Peyer's patch (tissue), 4 donors: ENCODE measurements at regions not wholly inside any gene's neighbourhood (a gene's known extent, or its start where the extent isn't known, plus 50 kb on each side); places are given as distances from the start of the nearest gene placed in this dataset.

Source experiments
- POLR2A ChIP-seq, 2 donors: fragments of 450-650 bp; IDR thresholded peaks; one replicate each; pipeline ENCODE4 v1.5.1; 2017; ENCODE audit warnings: antibody characterized with exemption in 2 of 2, mild to moderate bottlenecking in 2 of 2, moderate library complexity in 2 of 2
- TF ChIP-seq, protein P1 (sequence below), 6 experiments: fragments of 450-650 bp in 4 of 6; fragments of 200-600 bp in 2 of 6; sonication (generic) in 1 of 6; IDR thresholded peaks; one replicate each; pipeline ENCODE4 v1.5.1; 2017 to 2019; ENCODE audit warnings: antibody characterized with exemption in 6 of 6, mild to moderate bottlenecking in 3 of 6, moderate library complexity in 1 of 6

DNA sequence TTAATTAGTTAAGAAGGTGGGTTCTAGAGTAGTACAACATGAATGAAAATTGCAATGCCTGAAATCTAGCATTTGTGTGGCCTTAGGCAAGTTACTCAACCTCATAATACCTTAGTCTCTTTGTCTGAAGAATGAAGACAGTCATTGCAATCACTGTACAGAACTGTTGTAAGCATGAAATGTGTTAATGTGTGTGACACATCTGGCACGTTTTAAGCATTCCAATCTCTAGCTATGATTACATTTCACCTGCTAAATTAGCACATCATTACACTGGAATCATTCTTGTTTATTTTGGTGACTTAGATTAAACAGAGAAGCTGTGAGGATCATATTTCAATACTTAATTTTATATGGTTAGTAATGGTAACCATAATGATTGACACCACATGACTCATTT lies 629.7 kb upstream of the KIF2B start:
- TF ChIP-seq, protein P1, sequence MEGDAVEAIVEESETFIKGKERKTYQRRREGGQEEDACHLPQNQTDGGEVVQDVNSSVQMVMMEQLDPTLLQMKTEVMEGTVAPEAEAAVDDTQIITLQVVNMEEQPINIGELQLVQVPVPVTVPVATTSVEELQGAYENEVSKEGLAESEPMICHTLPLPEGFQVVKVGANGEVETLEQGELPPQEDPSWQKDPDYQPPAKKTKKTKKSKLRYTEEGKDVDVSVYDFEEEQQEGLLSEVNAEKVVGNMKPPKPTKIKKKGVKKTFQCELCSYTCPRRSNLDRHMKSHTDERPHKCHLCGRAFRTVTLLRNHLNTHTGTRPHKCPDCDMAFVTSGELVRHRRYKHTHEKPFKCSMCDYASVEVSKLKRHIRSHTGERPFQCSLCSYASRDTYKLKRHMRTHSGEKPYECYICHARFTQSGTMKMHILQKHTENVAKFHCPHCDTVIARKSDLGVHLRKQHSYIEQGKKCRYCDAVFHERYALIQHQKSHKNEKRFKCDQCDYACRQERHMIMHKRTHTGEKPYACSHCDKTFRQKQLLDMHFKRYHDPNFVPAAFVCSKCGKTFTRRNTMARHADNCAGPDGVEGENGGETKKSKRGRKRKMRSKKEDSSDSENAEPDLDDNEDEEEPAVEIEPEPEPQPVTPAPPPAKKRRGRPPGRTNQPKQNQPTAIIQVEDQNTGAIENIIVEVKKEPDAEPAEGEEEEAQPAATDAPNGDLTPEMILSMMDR (IDR thresholded peaks at IDR 0.05) = no peak
- no peak for TF ChIP-seq POLR2A (IDR thresholded peaks at IDR 0.05)
